K562 (cell line): ENCODE measurements at regions not wholly inside any gene's neighbourhood (a gene's known extent, or its start where the extent isn't known, plus 50 kb on each side); places are given as distances from the start of the nearest gene placed in this dataset.

Experiments used
- ATAC-seq: fragments of 200-7000 bp; cut with Tn5 transposase; 3 replicates; pipeline ENCODE4 v1.9.1; 2020; ENCODE audit warnings: moderate library complexity
- BruUV-seq: library from RNA; stranded (reverse); fragments of 400-500 nt; replicated peaks from 2 replicates; lab custom pipeline; 2021; lab: Mats Ljungman, UMichigan
- CTCF ChIA-PET: fragments of 300-600 bp; formaldehyde crosslinking; extraction: SDS; loops from one replicate; lab custom pipeline; 2021; ENCODE audit warnings: low intra/inter-chr PET ratio; lab: Yijun Ruan, JAX
- POLR2A ChIA-PET: fragments of 300-600, 350-650 bp; sonication (Branson Sonifier 250); formaldehyde crosslinking; extraction: SDS; loops from one replicate; lab custom pipeline; 2021; ENCODE audit warnings: antibody characterized with exemption, inconsistent platforms; lab: Yijun Ruan, JAX
- DNase-seq, 4 experiments: peaks; one replicate each; pipeline versions ENCODE4 v3.0.0 to v3.0.0-alpha.2; 2011 to 2018; ENCODE audit warnings: low spot score in 3 of 4, mixed read lengths in 3 of 4; ENCODE audit errors: extremely low read depth in 1 of 4
- FAIRE-seq: peaks from 2 replicates; lab custom pipeline; 2011; peaks lifted over from hg19 to GRCh38; lab: Jason Lieb, UNC
- H2AFZ ChIP-seq: 2 replicates; pipeline ENCODE4 v1.6.0; 2011; ENCODE audit warnings: low read depth, low read length, control low read depth, inconsistent platforms
- H3K27ac ChIP-seq: fragments of 200-600 bp; 3 replicates; pipeline ENCODE4 v1.8.0; 2011; ENCODE audit warnings: low read depth, mild to moderate bottlenecking, control low read depth, inconsistent platforms, low read length, moderate library complexity, mixed read lengths; ENCODE audit errors: extremely low read depth
- H3K27me3 ChIP-seq, 2 experiments: fragments of 300-600 bp in 1 of 2; 2 replicates in 1 of 2; 3 replicates in 1 of 2; pipeline versions ENCODE4 v1.6.0 to v1.8.0; 2011; ENCODE audit warnings: inconsistent platforms in 2 of 2, low read length in 2 of 2, mild to moderate bottlenecking in 1 of 2, mixed read lengths in 1 of 2, moderate library complexity in 1 of 2; ENCODE audit not compliant: control insufficient read depth in 2 of 2, insufficient read depth in 2 of 2
- H3K36me3 ChIP-seq: fragments of 300-600 bp; 3 replicates; pipeline ENCODE4 v1.8.0; 2011; ENCODE audit warnings: mild to moderate bottlenecking, low read length, inconsistent platforms; ENCODE audit not compliant: control insufficient read depth, insufficient read depth
- H3K4me1 ChIP-seq, 2 experiments: fragments of 200-600 bp in 1 of 2; replicated peaks in 1 of 2; 2 replicates in 1 of 2; 3 replicates in 1 of 2; pipeline versions ENCODE4 v1.5.1 to v1.8.0; 2011; ENCODE audit warnings: inconsistent platforms in 2 of 2, low read length in 2 of 2, mild to moderate bottlenecking in 1 of 2, mixed read lengths in 1 of 2, moderate library complexity in 1 of 2; ENCODE audit not compliant: control insufficient read depth in 2 of 2, insufficient read depth in 2 of 2
- H3K4me2 ChIP-seq: 2 replicates; pipeline ENCODE4 v1.6.1; 2011; ENCODE audit warnings: low read length, control low read depth, inconsistent platforms, mixed read lengths; ENCODE audit not compliant: insufficient read depth
- H3K4me3 ChIP-seq: fragments of 200-600 bp; sonication (generic), shearing (Covaris generic); 2 replicates; pipeline ENCODE4 v1.5.1; 2016; ENCODE audit warnings: control low read depth, inconsistent platforms
- H3K79me2 ChIP-seq: fragments of 200-600 bp; 3 replicates; pipeline ENCODE4 v1.8.0; 2011; ENCODE audit warnings: low read length, inconsistent platforms; ENCODE audit not compliant: control insufficient read depth, insufficient read depth
- H3K9ac ChIP-seq, 2 experiments: 2 replicates each; pipeline versions ENCODE4 v1.6.0 to v1.6.1; 2011; ENCODE audit warnings: low read depth in 2 of 2, low read length in 2 of 2, control low read depth in 1 of 2, inconsistent platforms in 1 of 2, mild to moderate bottlenecking in 1 of 2, mixed read lengths in 1 of 2; ENCODE audit not compliant: insufficient read depth in 1 of 2
- H3K9me1 ChIP-seq: one replicate; pipeline ENCODE4 v1.6.0; 2011; ENCODE audit warnings: inconsistent platforms, mild to moderate bottlenecking, low read length, moderate library complexity; ENCODE audit not compliant: control insufficient read depth, insufficient read depth
- H3K9me3 ChIP-seq: replicated peaks from 2 replicates; pipeline ENCODE4 v1.5.1; 2011; ENCODE audit warnings: low read depth, low read length, inconsistent platforms; ENCODE audit not compliant: control insufficient read depth, insufficient read depth
- H4K20me1 ChIP-seq: replicated peaks from 2 replicates; pipeline ENCODE4 v1.6.1; 2011; ENCODE audit warnings: low read length, inconsistent platforms, mixed read lengths; ENCODE audit not compliant: control insufficient read depth, insufficient read depth
- HMG20B ChIP-seq: fragments of 250-450 bp; sonication (Bioruptor Pico); IDR thresholded peaks from 2 replicates; pipeline ENCODE4 v1.5.0; 2021; ENCODE audit warnings: mild to moderate bottlenecking
- MYNN ChIP-seq, 2 experiments: sonication (generic); formaldehyde crosslinking in 1 of 2; IDR thresholded peaks; 2 replicates each; pipeline versions ENCODE4 v1.5.0 to v1.6.1; 2016 to 2020; ENCODE audit warnings: antibody characterized with exemption in 1 of 2, missing genetic modification reagents in 1 of 2
- PBX2 ChIP-seq, 2 experiments: IDR thresholded peaks in 1 of 2; conservative IDR thresholded peaks in 1 of 2; 2 replicates each; pipeline ENCODE4 v1.6.1; 2016; ENCODE audit warnings: low read depth in 2 of 2, mild to moderate bottlenecking in 1 of 2, missing compliant biosample characterization in 1 of 2, missing genetic modification characterization in 1 of 2, moderate library complexity in 1 of 2
- ZNF184 ChIP-seq: sonication (generic); formaldehyde crosslinking; IDR thresholded peaks from 2 replicates; pipeline ENCODE4 v1.5.0; 2020; ENCODE audit warnings: missing genetic modification reagents
- ZNF639 ChIP-seq, 2 experiments: fragments of 200-800 bp in 1 of 2; sonication (Bioruptor generic) in 1 of 2; sonication (generic) in 1 of 2; formaldehyde crosslinking in 1 of 2; IDR thresholded peaks in 1 of 2; conservative IDR thresholded peaks in 1 of 2; 2 replicates each; pipeline versions ENCODE4 v1.5.0 to v1.6.1; 2016 to 2020; ENCODE audit warnings: missing compliant biosample characterization in 1 of 2, missing genetic modification characterization in 1 of 2, missing genetic modification reagents in 1 of 2
- ZNF830 ChIP-seq: fragments of 250-450 bp; sonication (Bioruptor Pico); IDR thresholded peaks from 2 replicates; pipeline ENCODE4 v1.5.0; 2021; ENCODE audit warnings: mild to moderate bottlenecking
- WGBS: fragments of 100-300 bp; shearing (Covaris generic); methylation state at CpG from one replicate; pipeline ENCODE4 v1.1.6; 2016; ENCODE audit warnings: low coverage, mixed read lengths; ENCODE audit not compliant: insufficient coverage; ENCODE audit errors: missing lambda C conversion rate; 5-methylcytosine and 5-hydroxymethylcytosine counted together
- in situ Hi-C: fragments of 300-500 bp; cut with MboI; formaldehyde crosslinking; loops from 4 replicates; pipeline ENCODE4 v1.15.0; 2018; ENCODE audit warnings: inconsistent platforms, mixed read lengths
- intact Hi-C: fragments of 100-400 bp; cut with micrococcal nuclease; formaldehyde crosslinking; loops from 2 replicates; pipeline ENCODE4 v1.14.2; 2022
- TF ChIP-seq, protein P1 (sequence below): sonication (generic); formaldehyde crosslinking; IDR thresholded peaks from 2 replicates; pipeline ENCODE4 v1.8.1; 2023; ENCODE audit warnings: mild to moderate bottlenecking, missing genetic modification reagents, moderate library complexity

DNA sequence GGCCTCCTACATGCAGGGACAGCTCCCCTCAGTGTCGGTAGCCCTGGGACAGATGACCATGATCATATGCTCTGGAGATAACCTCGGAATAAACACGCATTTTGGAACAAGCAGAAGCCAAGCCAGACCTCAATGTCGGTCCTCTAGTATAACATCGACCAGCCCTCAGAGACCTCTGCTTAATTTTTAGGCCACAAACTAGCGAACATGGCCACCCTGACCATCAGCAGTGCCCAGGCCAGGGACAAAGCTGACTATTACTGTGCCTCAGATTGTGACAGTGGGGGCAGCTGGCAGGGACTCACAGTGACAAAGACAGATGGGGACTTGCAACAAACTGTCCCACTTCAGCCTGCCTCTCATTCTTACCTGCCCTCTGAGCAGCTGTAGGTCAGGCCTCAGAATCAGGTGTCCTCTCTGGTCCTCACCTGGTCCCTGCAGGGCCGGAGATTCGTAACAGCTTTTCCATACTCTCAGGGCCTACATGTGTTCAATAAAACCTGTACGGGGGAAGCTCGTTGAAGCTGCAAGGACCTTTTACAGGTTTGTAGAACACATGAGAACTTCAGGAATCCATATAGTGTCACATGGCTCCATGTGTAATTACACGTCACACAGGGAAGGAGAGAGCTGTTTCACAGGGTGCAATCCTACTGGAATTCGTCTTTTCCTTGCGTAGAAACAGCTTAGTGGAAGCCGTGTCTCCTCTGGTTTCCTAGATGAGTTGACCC lies 72.8 kb upstream of the IGLL5 start:
- in situ Hi-C loops (loop anchor here (5.0 kb wide), 1 partner anchor 67 kb away; no protein-coding TSS in a partner anchor), intact Hi-C loops (no loop called here)
- no peaks in the 10 kb centered on the region for H3K9me3 ChIP-seq
- FAIRE-seq: no peak
- no peak overlapping the region for H2AFZ ChIP-seq
- H3K4me2 ChIP-seq: no peak overlapping the region
- peaks cover 83% of the 10 kb centered on the region for H4K20me1 ChIP-seq
- WGBS: under 1% methylated on average over 14 of the region's 14 CpGs
- CTCF ChIA-PET: interaction anchor here (1.0 to 1.8 kb wide), 3 partner anchors 34 to 69 kb away, joined by 3 to 5 read pairs (median 5); no protein-coding TSS in a partner anchor
- no peak overlapping the region for H3K9ac ChIP-seq
- DNase-seq: no peak
- H3K4me3 ChIP-seq: no peak overlapping the region
- H3K4me1 ChIP-seq: peaks cover 0 to 4% of the 10 kb centered on the region in 2 experiments; a peak in 1 of 5 replicates
- H3K27me3 ChIP-seq: peaks cover 19 to 47% of the 10 kb centered on the region in 2 experiments; a peak in 4 of 5 replicates
- H3K9me1 ChIP-seq: peaks cover 18% of the 10 kb centered on the region
- H3K79me2 ChIP-seq: no peaks in the 10 kb centered on the region
- POLR2A ChIA-PET: interaction anchor here (0.6 to 6.1 kb wide), 17 partner anchors 8 to 320 kb away, joined by 3 to 41 read pairs (median 3); no protein-coding TSS in a partner anchor
- no TSS peak for BruUV-seq
- ATAC-seq: no peak
- no peaks in the 10 kb centered on the region for H3K36me3 ChIP-seq
- no peak overlapping the region for H3K27ac ChIP-seq
- TF ChIP-seq, protein P1, sequence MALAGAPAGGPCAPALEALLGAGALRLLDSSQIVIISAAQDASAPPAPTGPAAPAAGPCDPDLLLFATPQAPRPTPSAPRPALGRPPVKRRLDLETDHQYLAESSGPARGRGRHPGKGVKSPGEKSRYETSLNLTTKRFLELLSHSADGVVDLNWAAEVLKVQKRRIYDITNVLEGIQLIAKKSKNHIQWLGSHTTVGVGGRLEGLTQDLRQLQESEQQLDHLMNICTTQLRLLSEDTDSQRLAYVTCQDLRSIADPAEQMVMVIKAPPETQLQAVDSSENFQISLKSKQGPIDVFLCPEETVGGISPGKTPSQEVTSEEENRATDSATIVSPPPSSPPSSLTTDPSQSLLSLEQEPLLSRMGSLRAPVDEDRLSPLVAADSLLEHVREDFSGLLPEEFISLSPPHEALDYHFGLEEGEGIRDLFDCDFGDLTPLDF (CRISPR knock-in tag): 0 out of 2 replicates have a peak, but pooled peaks have one; percentile 8
- no peak for TF ChIP-seq HMG20B (CRISPR knock-in tag)
- TF ChIP-seq ZNF639 (CRISPR knock-in tag; conservative IDR thresholded peaks at IDR 0.05 in 1 of 2, IDR thresholded peaks at IDR 0.05 in 1 of 2): peak in 1 of 2 experiments; percentile 95; a peak in 1 of 4 replicates
- peak; percentile 65 for TF ChIP-seq ZNF184 (CRISPR knock-in tag)
- 0 out of 2 replicates have a peak, but pooled peaks have one; percentile 3 for TF ChIP-seq PBX2 (CRISPR knock-in tag; IDR thresholded peaks at IDR 0.05; ENCODE audit: low read depth)
- TF ChIP-seq PBX2 (tag; conservative IDR thresholded peaks at IDR 0.05; ENCODE audit: low read depth): no peak
- no peak for TF ChIP-seq ZNF830 (CRISPR knock-in tag)
- TF ChIP-seq MYNN (IDR thresholded peaks at IDR 0.05): no peak
- peak; percentile 58; the same call in 1 of the 2 replicates for TF ChIP-seq MYNN (CRISPR knock-in tag; IDR thresholded peaks at IDR 0.05)
